Type B pancreatic cell (in vitro differentiated cells): ENCODE measurements at regions not wholly inside any gene's neighbourhood (a gene's known extent, or its start where the extent isn't known, plus 50 kb on each side); places are given as distances from the start of the nearest gene placed in this dataset.

Experiments
- DNase-seq: peaks from one replicate; pipeline ENCODE4 v3.0.0; 2021; ENCODE audit warnings: mixed read lengths; ENCODE audit not compliant: unreplicated experiment; ENCODE audit errors: extremely low spot score
- H3K27ac Mint-ChIP-seq: 2 replicates; pipeline ENCODE4 v1.8.0; 2021; ENCODE audit warnings: mild to moderate bottlenecking, mixed read lengths
- H3K27me3 Mint-ChIP-seq: 2 replicates; pipeline ENCODE4 v1.8.0; 2021; ENCODE audit warnings: mixed read lengths
- H3K36me3 Mint-ChIP-seq: 2 replicates; pipeline ENCODE4 v1.8.0; 2021; ENCODE audit warnings: mixed read lengths
- H3K4me1 Mint-ChIP-seq: one replicate; pipeline ENCODE4 v1.8.0; 2021; ENCODE audit warnings: mixed read lengths; ENCODE audit not compliant: unreplicated experiment
- H3K4me3 Mint-ChIP-seq: 2 replicates; pipeline ENCODE4 v1.8.0; 2021; ENCODE audit warnings: mild to moderate bottlenecking, mixed read lengths
- H3K9me3 Mint-ChIP-seq: 2 replicates; pipeline ENCODE4 v1.8.0; 2021; ENCODE audit warnings: mixed read lengths
- CTCF ChIP-seq: fragments of 200-600 bp; sonication (generic); conservative IDR thresholded peaks from 2 replicates; pipeline ENCODE4 v1.5.0; 2021; ENCODE audit warnings: antibody characterized with exemption, mild to moderate bottlenecking

GRCh38 chr4:129561886-129562671, 466.1 kb downstream of the C4orf33 start:
- Mint-ChIP-seq H3K27ac (no peak overlapping the region), H3K4me3 (no peak overlapping the region), H3K27me3 (no peaks in the 10 kb centered on the region), H3K36me3 (no peaks in the 10 kb centered on the region), H3K4me1 (no peaks in the 10 kb centered on the region), H3K9me3 (no peaks in the 10 kb centered on the region)
- TF ChIP-seq CTCF: no peak
- no peak for DNase-seq

- no peaks in the 10 kb centered on the region for H3K9me3 Mint-ChIP-seq
- no peak for DNase-seq
- H3K4me3 Mint-ChIP-seq: no peak overlapping the region
- no peaks in the 10 kb centered on the region for H3K27me3 Mint-ChIP-seq
- TF ChIP-seq CTCF: no peak
- H3K36me3 Mint-ChIP-seq: no peaks in the 10 kb centered on the region
- no peak overlapping the region for H3K27ac Mint-ChIP-seq
- no peaks in the 10 kb centered on the region for H3K4me1 Mint-ChIP-seq
These were observed 469.3 kb downstream of the C4orf33 start for GRCh38 chr4:129565214-129565613.

GRCh38 chr4:129570326-129570725, 474.4 kb downstream of the C4orf33 start:
- Mint-ChIP-seq H3K36me3 (no peaks in the 10 kb centered on the region), H3K27ac (no peak overlapping the region), H3K4me3 (no peak overlapping the region), H3K4me1 (no peaks in the 10 kb centered on the region), H3K27me3 (no peaks in the 10 kb centered on the region), H3K9me3 (peaks cover 3% of the 10 kb centered on the region)
- no peak for DNase-seq
- TF ChIP-seq CTCF: no peak

GRCh38 chr4:129578336-129578735, 482.4 kb downstream of the C4orf33 start:
- no peak overlapping the region for H3K4me3 Mint-ChIP-seq
- DNase-seq: no peak
- no peaks in the 10 kb centered on the region for H3K4me1 Mint-ChIP-seq
- H3K27ac Mint-ChIP-seq: no peak overlapping the region
- no peaks in the 10 kb centered on the region for H3K9me3 Mint-ChIP-seq
- no peaks in the 10 kb centered on the region for H3K27me3 Mint-ChIP-seq
- TF ChIP-seq CTCF: no peak
- H3K36me3 Mint-ChIP-seq: no peaks in the 10 kb centered on the region

- no peaks in the 10 kb centered on the region for H3K36me3 Mint-ChIP-seq
- H3K4me3 Mint-ChIP-seq: no peak overlapping the region
- H3K27ac Mint-ChIP-seq: no peak overlapping the region
- no peak for TF ChIP-seq CTCF
- DNase-seq: no peak
- H3K9me3 Mint-ChIP-seq: no peaks in the 10 kb centered on the region
- H3K27me3 Mint-ChIP-seq: no peaks in the 10 kb centered on the region
- no peaks in the 10 kb centered on the region for H3K4me1 Mint-ChIP-seq
These were observed 485.4 kb downstream of the C4orf33 start for GRCh38 chr4:129581305-129581704.
